GM21367 (cell line): ENCODE measurements at regions not wholly inside any gene's neighbourhood (a gene's known extent, or its start where the extent isn't known, plus 50 kb on each side); places are given as distances from the start of the nearest gene placed in this dataset.

ENCODE experiments used
- ATAC-seq: cut with Tn5 transposase; IDR thresholded peaks from one replicate; pipeline ENCODE4 v1.9.1; 2021; ENCODE audit not compliant: unreplicated experiment

DNA sequence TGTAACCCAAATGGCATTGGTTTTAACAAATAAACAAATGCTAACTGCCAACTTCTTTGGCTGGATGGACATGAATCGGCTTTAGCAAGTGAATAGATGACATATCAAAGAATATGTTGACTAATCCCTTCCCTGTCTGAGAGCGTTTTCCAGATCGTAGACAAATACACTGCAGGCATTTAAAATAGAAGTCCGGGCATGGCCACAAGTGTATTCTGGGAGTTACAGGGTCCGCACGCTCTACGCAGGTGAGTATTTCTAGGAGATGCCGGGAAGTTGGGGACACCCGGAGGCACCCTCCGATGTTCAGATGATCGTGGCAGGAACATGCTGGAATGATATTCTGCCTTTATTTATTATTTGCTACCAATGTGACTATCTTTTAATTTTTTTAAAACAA is 53.2 kb upstream of the ZNF536 start:
- no peak for ATAC-seq

DNA sequence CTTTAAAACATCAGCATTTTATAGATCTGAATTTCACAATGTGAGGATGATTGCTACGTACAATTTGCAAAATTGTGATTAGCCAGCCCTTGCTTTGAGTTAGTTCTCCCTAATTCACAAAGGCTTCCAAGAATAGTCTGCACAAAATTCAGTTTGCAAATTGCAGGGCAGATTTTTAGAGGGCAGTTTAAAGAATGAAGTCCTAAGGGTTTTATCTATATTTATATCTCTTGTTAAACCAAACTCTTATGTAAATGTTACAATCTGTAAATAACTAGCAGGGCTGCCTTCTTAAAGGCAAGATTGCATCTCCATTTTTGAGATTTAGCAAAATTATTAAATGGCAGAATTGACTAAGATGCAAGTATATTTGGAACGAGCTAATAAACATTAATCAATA is 52.8 kb upstream of the ZNF536 start:
- ATAC-seq: no peak

DNA sequence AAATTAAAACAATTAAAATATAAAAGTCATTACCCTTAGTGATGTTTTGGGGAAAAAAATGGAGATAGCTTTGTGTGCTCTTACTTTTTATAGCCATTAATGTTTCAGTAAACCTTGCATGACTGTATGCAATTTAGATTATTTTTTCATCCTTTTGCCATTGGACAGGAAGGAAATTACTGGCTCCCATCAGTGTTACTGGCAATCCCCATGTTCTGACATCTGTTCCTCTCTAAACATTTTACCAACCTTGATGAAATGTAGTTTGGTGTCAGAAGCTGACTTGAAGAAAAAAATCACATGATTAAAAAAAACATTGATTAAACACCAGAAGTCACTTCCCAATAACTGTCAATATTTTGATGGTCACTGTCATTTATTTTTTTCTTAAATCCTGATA is 52.3 kb upstream of the ZNF536 start:
- no peak for ATAC-seq

- ATAC-seq: no peak
Measured at GRCh38 chr19:30320466-30320865, 51.7 kb upstream of the ZNF536 start.

- ATAC-seq: no peak
Measured at GRCh38 chr19:30320916-30321315, 51.3 kb upstream of the ZNF536 start.
